ENCODE measurements at regions not wholly inside any gene's neighbourhood (a gene's known extent, or its start where the extent isn't known, plus 50 kb on each side); places are given as distances from the start of the nearest gene placed in this dataset.

DNA sequence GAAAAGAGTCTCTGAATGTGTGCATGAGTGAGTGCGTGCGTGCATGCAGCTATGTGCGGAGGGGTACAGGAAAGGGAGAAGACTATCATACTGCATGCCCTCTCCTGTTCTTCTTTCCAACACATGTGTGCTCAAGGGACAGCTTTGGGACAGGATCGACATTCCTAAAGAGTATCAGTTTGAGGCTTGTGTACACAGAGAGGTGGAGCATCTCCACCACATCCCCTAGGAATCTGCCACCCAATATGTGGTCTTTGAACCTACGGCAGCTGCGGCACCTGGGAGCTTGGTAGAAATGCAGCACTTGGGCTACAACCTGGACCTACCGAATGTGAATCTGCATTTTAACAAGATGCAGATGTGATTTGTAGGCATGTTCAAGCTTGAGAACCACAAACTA lies 132.3 kb upstream of the GLRA1 start:
- no peak for TF ChIP-seq POLR2A (IDR thresholded peaks at IDR 0.05)
- TF ChIP-seq, protein P1, sequence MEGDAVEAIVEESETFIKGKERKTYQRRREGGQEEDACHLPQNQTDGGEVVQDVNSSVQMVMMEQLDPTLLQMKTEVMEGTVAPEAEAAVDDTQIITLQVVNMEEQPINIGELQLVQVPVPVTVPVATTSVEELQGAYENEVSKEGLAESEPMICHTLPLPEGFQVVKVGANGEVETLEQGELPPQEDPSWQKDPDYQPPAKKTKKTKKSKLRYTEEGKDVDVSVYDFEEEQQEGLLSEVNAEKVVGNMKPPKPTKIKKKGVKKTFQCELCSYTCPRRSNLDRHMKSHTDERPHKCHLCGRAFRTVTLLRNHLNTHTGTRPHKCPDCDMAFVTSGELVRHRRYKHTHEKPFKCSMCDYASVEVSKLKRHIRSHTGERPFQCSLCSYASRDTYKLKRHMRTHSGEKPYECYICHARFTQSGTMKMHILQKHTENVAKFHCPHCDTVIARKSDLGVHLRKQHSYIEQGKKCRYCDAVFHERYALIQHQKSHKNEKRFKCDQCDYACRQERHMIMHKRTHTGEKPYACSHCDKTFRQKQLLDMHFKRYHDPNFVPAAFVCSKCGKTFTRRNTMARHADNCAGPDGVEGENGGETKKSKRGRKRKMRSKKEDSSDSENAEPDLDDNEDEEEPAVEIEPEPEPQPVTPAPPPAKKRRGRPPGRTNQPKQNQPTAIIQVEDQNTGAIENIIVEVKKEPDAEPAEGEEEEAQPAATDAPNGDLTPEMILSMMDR (IDR thresholded peaks at IDR 0.05): no peak

Measured in adrenal gland (tissue), 5 donors.